OCI-LY7 (cell line): ENCODE measurements at regions not wholly inside any gene's neighbourhood (a gene's known extent, or its start where the extent isn't known, plus 50 kb on each side); places are given as distances from the start of the nearest gene placed in this dataset.

Experiments
- BruUV-seq: library from RNA; stranded (reverse); fragments of 400-500 nt; replicated peaks from 2 replicates; lab custom pipeline; 2021; lab: Mats Ljungman, UMichigan
- CTCF ChIA-PET: fragments of 300-600 bp; sonication (Branson Sonifier 250); formaldehyde crosslinking; loops from one replicate; lab custom pipeline; 2022; ENCODE audit warnings: antibody characterized with exemption; ENCODE audit not compliant: unreplicated experiment; lab: Charles Lee
- POLR2A ChIA-PET: fragments of 300-600 bp; sonication (Branson Sonifier 250); formaldehyde crosslinking; loops from one replicate; lab custom pipeline; 2022; ENCODE audit warnings: antibody characterized with exemption; lab: Charles Lee
- DNase-seq: peaks from one replicate; pipeline ENCODE4 v3.0.0-alpha.2; 2015; ENCODE audit warnings: low spot score
- H2AFZ ChIP-seq: fragments of 200-600 bp; sonication (generic), shearing (Covaris generic); 2 replicates; pipeline ENCODE4 v1.6.1; 2014; ENCODE audit warnings: mild to moderate bottlenecking, antibody characterized with exemption, low read length, moderate library complexity
- H3K27ac ChIP-seq: fragments of 200-600 bp; sonication (generic); 2 replicates; pipeline ENCODE4 v1.5.1; 2014; ENCODE audit warnings: mixed run types, low read depth, mild to moderate bottlenecking, moderate library complexity, low read length, inconsistent platforms; ENCODE audit not compliant: poor library complexity, severe bottlenecking
- H3K36me3 ChIP-seq: fragments of 200-600 bp; sonication (generic); 2 replicates; pipeline ENCODE4 v1.6.1; 2014; ENCODE audit warnings: mild to moderate bottlenecking, antibody characterized with exemption, low read length, moderate library complexity, mixed read lengths; ENCODE audit not compliant: insufficient read depth
- H3K4me1 ChIP-seq: fragments of 200-600 bp; sonication (generic); 2 replicates; pipeline ENCODE4 v1.5.1; 2014; ENCODE audit warnings: mild to moderate bottlenecking, low read length; ENCODE audit not compliant: insufficient read depth, poor library complexity, severe bottlenecking
- H3K4me2 ChIP-seq: fragments of 200-600 bp; sonication (generic); 2 replicates; pipeline ENCODE4 v1.6.1; 2014; ENCODE audit warnings: mild to moderate bottlenecking, low read length
- H3K4me3 ChIP-seq: fragments of 200-600 bp; sonication (generic); 2 replicates; pipeline ENCODE4 v1.5.1; 2014; ENCODE audit warnings: mild to moderate bottlenecking, low read depth, low read length; ENCODE audit not compliant: poor library complexity, severe bottlenecking
- H3K79me2 ChIP-seq: fragments of 200-600 bp; sonication (generic); 2 replicates; pipeline ENCODE4 v1.6.1; 2016; ENCODE audit warnings: low read depth, mild to moderate bottlenecking, low read length, moderate library complexity, mixed read lengths; ENCODE audit not compliant: insufficient read depth
- H3K9me2 ChIP-seq: fragments of 200-600 bp; sonication (generic); 2 replicates; pipeline ENCODE4 v1.6.1; 2016; ENCODE audit warnings: mild to moderate bottlenecking, low read length, mixed read lengths; ENCODE audit not compliant: insufficient read depth
- H3K9me3 ChIP-seq: fragments of 200-600 bp; sonication (generic); 2 replicates; pipeline ENCODE4 v1.6.1; 2014; ENCODE audit warnings: mild to moderate bottlenecking, mixed run types, low read length, mixed read lengths
- H4K20me1 ChIP-seq: fragments of 200-600 bp; sonication (generic); 2 replicates; pipeline ENCODE4 v1.6.1; 2014; ENCODE audit warnings: mild to moderate bottlenecking, antibody characterized with exemption, low read length, moderate library complexity, mixed read lengths; ENCODE audit not compliant: insufficient read depth
- CTCF ChIP-seq: fragments of 200-600 bp; sonication (generic); conservative IDR thresholded peaks from 2 replicates; pipeline ENCODE4 v1.5.1; 2014; ENCODE audit warnings: mild to moderate bottlenecking, antibody characterized with exemption, low read length, moderate library complexity, mixed read lengths
- EZH2phosphoT487 ChIP-seq: fragments of 200-600 bp; sonication (generic); IDR thresholded peaks from 2 replicates; pipeline ENCODE4 v1.6.1; 2018; ENCODE audit warnings: low read depth, borderline replicate concordance, mild to moderate bottlenecking, mixed run types, antibody characterized with exemption, low read length, moderate library complexity, mixed read lengths
- intact Hi-C: fragments of 100-400 bp; cut with micrococcal nuclease; formaldehyde crosslinking; loops from one replicate; pipeline ENCODE4 v1.10.0; 2022; ENCODE audit not compliant: unreplicated experiment

DNA sequence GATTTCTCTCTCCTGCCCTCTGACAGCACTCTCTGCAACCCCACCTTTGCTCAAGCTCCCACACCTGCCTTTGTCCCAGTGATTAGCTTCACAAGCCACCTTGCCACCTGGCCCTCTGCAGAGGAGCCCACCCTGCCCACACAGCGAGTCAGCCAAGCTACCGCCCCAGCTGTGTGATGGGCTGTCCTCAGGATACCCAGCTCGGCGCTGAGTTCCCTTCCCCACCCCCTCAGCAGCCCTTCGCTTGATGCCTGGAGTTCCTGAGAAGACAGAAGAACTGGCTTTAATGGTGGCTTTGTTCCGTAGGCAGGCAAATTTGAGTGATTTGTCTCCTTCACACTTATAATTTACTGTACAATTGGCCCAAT is 266.4 kb downstream of the CBLN1 start:
- Histone ChIP-seq H3K36me3 (no peaks in the 10 kb centered on the region), H3K9me2 (no peaks in the 10 kb centered on the region), H3K4me3 (no peak overlapping the region), H4K20me1 (no peaks in the 10 kb centered on the region), H3K79me2 (no peaks in the 10 kb centered on the region), H3K9me3 (no peaks in the 10 kb centered on the region), H3K4me1 (no peaks in the 10 kb centered on the region), H3K27ac (no peak overlapping the region), H2AFZ (no peak overlapping the region), H3K4me2 (no peak overlapping the region)
- ChIA-PET POLR2A (no interaction called here), CTCF (no interaction called here)
- intact Hi-C loops = no loop called here
- DNase-seq = no peak
- BruUV-seq = no TSS peak
- TF ChIP-seq EZH2phosphoT487 (no peak), CTCF (no peak)

GRCh38 chr16:49014277-49015224 is 267.1 kb downstream of the CBLN1 start:
- no TSS peak for BruUV-seq
- no peaks in the 10 kb centered on the region for H3K36me3 ChIP-seq
- intact Hi-C loops = no loop called here
- no peak overlapping the region for H3K4me2 ChIP-seq
- no peaks in the 10 kb centered on the region for H4K20me1 ChIP-seq
- H3K9me3 ChIP-seq = no peaks in the 10 kb centered on the region
- no peak overlapping the region for H3K4me3 ChIP-seq
- TF ChIP-seq EZH2phosphoT487 (no peak), CTCF (no peak)
- POLR2A ChIA-PET = interaction anchor here (0.7 kb wide), 1 partner anchor 261 kb away, joined by 3 read pairs; no protein-coding TSS in a partner anchor
- CTCF ChIA-PET = no interaction called here
- H3K9me2 ChIP-seq = no peaks in the 10 kb centered on the region
- no peak overlapping the region for H2AFZ ChIP-seq
- no peaks in the 10 kb centered on the region for H3K4me1 ChIP-seq
- H3K27ac ChIP-seq = no peak overlapping the region
- no peak for DNase-seq
- no peaks in the 10 kb centered on the region for H3K79me2 ChIP-seq

DNA sequence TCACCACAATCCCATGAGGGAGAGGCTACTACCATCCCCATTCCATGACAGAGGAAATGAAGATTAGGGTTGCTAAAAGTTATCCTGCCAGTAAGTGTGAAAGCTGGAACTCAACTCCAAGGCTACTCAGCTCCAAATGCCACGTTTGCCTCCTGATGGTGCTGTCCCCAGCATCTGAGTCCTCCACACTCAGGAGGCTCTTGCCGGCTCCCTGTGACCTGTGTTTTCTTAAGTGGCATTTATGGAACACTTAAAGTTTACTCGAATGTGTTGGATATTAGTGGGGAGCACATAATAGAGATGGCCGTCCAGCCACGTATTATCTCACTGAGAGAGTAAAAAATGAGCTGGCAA is 267.9 kb downstream of the CBLN1 start:
- H3K4me3 ChIP-seq = no peak overlapping the region

More for the DNA sequence above, 267.9 kb downstream of the CBLN1 start:
- no peak for DNase-seq
- no peaks in the 10 kb centered on the region for H4K20me1 ChIP-seq
- TF ChIP-seq EZH2phosphoT487 (no peak), CTCF (no peak)
- H3K4me1 ChIP-seq = no peaks in the 10 kb centered on the region
- H3K9me2 ChIP-seq = no peaks in the 10 kb centered on the region
- intact Hi-C loops = no loop called here
- ChIA-PET POLR2A (no interaction called here), CTCF (no interaction called here)
- no peaks in the 10 kb centered on the region for H3K9me3 ChIP-seq
- no peak overlapping the region for H2AFZ ChIP-seq
- no peaks in the 10 kb centered on the region for H3K36me3 ChIP-seq
- BruUV-seq = no TSS peak
- no peak overlapping the region for H3K27ac ChIP-seq
- no peaks in the 10 kb centered on the region for H3K79me2 ChIP-seq
- H3K4me2 ChIP-seq = no peak overlapping the region
